ENCODE measurements at regions not wholly inside any gene's neighbourhood (a gene's known extent, or its start where the extent isn't known, plus 50 kb on each side); places are given as distances from the start of the nearest gene placed in this dataset.
"Not testable (repeated sequence)": the region's sequence is repeated elsewhere in the genome, so short reads cannot be mapped to it uniquely, and the experiment has no call there.

DNA sequence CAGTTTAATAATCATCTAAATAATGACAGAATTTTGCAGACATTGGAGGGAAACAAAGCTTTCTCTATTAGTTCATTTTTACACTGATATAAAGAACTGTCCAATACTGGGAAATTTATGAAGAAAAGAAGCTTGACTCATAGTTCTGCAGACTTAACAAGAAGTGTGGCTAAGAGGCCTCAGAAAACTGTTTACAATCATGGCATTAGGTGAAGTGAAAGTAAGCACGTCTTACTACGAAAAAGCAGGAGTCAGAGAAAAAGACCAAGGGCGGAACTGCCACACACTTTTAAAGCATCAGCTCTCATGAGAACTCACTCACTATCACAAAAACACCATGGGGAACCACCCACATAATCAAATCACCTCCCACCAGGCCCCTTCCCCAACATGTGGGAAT lies 804.4 kb downstream of the FLRT2 start:
- Histone ChIP-seq H3K27ac (replicated peaks) (no peak overlapping the region), H3K9me3 (replicated peaks) (peaks cover 5% of the 10 kb centered on the region), H3K4me3 (no peak overlapping the region), H3K27me3 (ENCODE audit: low read depth) (no peaks in the 10 kb centered on the region), H3K4me1 (no peaks in the 10 kb centered on the region), H3K36me3 (no peaks in the 10 kb centered on the region)
- no peak for DNase-seq
- TF ChIP-seq, protein P1, sequence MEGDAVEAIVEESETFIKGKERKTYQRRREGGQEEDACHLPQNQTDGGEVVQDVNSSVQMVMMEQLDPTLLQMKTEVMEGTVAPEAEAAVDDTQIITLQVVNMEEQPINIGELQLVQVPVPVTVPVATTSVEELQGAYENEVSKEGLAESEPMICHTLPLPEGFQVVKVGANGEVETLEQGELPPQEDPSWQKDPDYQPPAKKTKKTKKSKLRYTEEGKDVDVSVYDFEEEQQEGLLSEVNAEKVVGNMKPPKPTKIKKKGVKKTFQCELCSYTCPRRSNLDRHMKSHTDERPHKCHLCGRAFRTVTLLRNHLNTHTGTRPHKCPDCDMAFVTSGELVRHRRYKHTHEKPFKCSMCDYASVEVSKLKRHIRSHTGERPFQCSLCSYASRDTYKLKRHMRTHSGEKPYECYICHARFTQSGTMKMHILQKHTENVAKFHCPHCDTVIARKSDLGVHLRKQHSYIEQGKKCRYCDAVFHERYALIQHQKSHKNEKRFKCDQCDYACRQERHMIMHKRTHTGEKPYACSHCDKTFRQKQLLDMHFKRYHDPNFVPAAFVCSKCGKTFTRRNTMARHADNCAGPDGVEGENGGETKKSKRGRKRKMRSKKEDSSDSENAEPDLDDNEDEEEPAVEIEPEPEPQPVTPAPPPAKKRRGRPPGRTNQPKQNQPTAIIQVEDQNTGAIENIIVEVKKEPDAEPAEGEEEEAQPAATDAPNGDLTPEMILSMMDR (IDR thresholded peaks at IDR 0.05; ENCODE audit: borderline replicate concordance), result no peak
- intact Hi-C loops (cut with micrococcal nuclease), result no loop called here

DNA sequence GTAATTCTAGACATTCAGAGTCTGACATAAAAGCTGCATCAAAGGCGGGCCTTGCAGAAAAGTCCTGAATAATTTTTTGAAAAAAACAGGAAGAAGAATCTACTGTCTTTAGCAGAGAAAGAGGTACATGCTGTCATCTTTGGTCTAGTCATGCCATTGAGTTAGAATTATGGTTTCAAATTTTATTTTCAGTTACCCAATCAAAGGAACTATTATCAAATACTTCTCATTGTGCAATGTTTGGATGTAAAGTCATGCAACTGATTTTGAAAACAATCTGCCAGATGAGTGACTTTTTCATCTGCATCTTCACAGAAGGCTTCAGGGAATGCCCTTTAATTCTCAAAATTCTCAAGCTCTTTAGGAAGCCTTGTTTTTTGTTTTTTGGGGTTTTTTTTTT lies 803.5 kb downstream of the FLRT2 start:
- DNase-seq, result no peak
- peaks cover 5% of the 10 kb centered on the region for H3K9me3 ChIP-seq (replicated peaks)
- intact Hi-C loops (cut with micrococcal nuclease), result no loop called here
- no peak overlapping the region for H3K27ac ChIP-seq (replicated peaks)
- H3K4me1 ChIP-seq, result no peaks in the 10 kb centered on the region
- no peaks in the 10 kb centered on the region for H3K27me3 ChIP-seq (ENCODE audit: low read depth)
- H3K36me3 ChIP-seq, result no peaks in the 10 kb centered on the region
- no peak overlapping the region for H3K4me3 ChIP-seq
- TF ChIP-seq, protein P1 (IDR thresholded peaks at IDR 0.05; ENCODE audit: borderline replicate concordance), result no peak

DNA sequence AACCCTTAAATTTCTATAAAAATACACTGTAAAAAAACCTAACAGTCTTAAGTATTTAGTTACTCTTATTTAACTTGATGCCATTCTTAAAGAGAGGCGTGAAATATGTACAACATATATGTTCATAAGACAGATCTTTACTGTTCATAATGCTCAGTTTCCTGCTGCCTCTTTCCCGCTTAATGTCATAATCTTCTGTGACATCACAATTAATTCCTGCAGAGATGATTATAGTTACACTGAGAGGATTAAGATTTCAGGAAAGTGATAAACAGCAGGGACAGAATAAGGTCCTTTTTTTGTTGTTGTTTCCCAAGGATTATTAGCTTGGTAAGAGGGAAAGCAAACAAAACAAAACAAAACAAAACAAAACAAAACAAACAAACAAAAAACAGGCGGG lies 801.4 kb downstream of the FLRT2 start:
- no peak overlapping the region for H3K27ac ChIP-seq (replicated peaks)
- DNase-seq, result no peak
- TF ChIP-seq, protein P1 (IDR thresholded peaks at IDR 0.05; ENCODE audit: borderline replicate concordance), result no peak
- H3K36me3 ChIP-seq, result no peaks in the 10 kb centered on the region
- no peak overlapping the region for H3K4me3 ChIP-seq
- no peaks in the 10 kb centered on the region for H3K9me3 ChIP-seq (replicated peaks)
- H3K27me3 ChIP-seq (ENCODE audit: low read depth), result no peaks in the 10 kb centered on the region
- intact Hi-C loops (cut with micrococcal nuclease), result no loop called here
- H3K4me1 ChIP-seq, result no peaks in the 10 kb centered on the region

DNA sequence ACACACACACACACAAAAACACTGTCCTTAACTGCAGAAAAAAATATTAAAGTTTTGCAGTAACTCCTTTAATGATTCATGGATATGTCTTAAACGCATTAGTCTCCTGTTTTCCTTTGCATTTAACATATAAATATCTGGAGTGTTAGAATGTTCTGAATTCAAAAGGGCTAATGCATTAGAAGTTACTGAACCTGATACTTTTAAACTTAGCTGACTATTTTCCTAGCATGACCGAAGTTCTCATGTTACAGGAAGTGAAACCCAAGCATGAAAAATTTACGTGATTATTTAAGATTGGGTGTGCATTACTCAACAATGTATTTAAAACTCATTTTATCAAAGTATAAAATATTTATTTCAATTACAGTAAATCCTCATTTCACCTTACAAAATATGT lies 791.2 kb downstream of the FLRT2 start:
- Histone ChIP-seq H3K4me3 (no peak overlapping the region), H3K27me3 (ENCODE audit: low read depth) (no peaks in the 10 kb centered on the region), H3K4me1 (no peaks in the 10 kb centered on the region), H3K9me3 (replicated peaks) (peaks cover 21% of the 10 kb centered on the region), H3K36me3 (no peaks in the 10 kb centered on the region), H3K27ac (replicated peaks) (no peak overlapping the region)
- intact Hi-C loops (cut with micrococcal nuclease), result no loop called here
- no peak for DNase-seq
- TF ChIP-seq, protein P1 (IDR thresholded peaks at IDR 0.05; ENCODE audit: borderline replicate concordance), result no peak

- H3K27me3 ChIP-seq (ENCODE audit: low read depth); H3K4me3 ChIP-seq; intact Hi-C loops (cut with micrococcal nuclease); DNase-seq; H3K27ac ChIP-seq (replicated peaks); H3K36me3 ChIP-seq; H3K4me1 ChIP-seq; H3K9me3 ChIP-seq (replicated peaks): not testable (repeated sequence)
Observed at GRCh38 chr14:86312154-86312665, 782.3 kb downstream of the FLRT2 start.

GRCh38 chr14:86311151-86311550 lies 781.2 kb downstream of the FLRT2 start:
- H3K9me3 ChIP-seq (replicated peaks), result no peaks in the 10 kb centered on the region

More at GRCh38 chr14:86311151-86311550, 781.2 kb downstream of the FLRT2 start:
- TF ChIP-seq, protein P1 (IDR thresholded peaks at IDR 0.05; ENCODE audit: borderline replicate concordance), result no peak
- H3K36me3 ChIP-seq, result no peaks in the 10 kb centered on the region
- H3K27me3 ChIP-seq (ENCODE audit: low read depth), result no peaks in the 10 kb centered on the region
- H3K4me1 ChIP-seq, result no peaks in the 10 kb centered on the region
- intact Hi-C loops (cut with micrococcal nuclease), result no loop called here
- no peak for DNase-seq
- no peak overlapping the region for H3K27ac ChIP-seq (replicated peaks)
- H3K4me3 ChIP-seq, result no peak overlapping the region
